ENCODE measurements at regions not wholly inside any gene's neighbourhood (a gene's known extent, or its start where the extent isn't known, plus 50 kb on each side); places are given as distances from the start of the nearest gene placed in this dataset.

DNA sequence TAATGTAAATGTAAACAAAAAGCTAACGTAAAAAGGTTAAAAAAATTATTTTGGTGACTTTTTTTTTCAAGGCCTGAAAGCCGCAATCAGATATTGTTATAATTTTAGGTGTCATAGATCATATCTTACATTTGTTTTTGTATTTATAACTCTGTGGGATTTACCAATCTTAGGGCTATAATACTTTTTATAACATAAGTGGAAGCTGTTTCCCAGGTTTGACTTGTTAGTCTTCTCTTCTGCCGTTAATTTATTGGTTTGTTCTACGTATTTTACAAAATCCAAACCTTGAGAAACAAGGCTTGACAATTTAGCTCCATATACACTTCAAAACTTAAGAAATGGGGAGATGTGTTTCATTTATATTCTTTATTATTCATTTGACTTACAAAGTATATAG is 119.4 kb downstream of the EVX1 start:
- DNase-seq (ENCODE audit: low read depth, low spot score), result no peak
- H3K4me1 Mint-ChIP-seq, result no peaks in the 10 kb centered on the region
- peaks cover 16% of the 10 kb centered on the region for H3K27me3 Mint-ChIP-seq (ENCODE audit: low read depth)
- TF ChIP-seq CTCF (conservative IDR thresholded peaks at IDR 0.05), result no peak
- H3K9me3 Mint-ChIP-seq, result no peaks in the 10 kb centered on the region
- H3K4me3 Mint-ChIP-seq, result no peak overlapping the region
- no peak overlapping the region for H3K27ac Mint-ChIP-seq (ENCODE audit: unreplicated experiment)
- H3K36me3 Mint-ChIP-seq (ENCODE audit: low read depth), result no peaks in the 10 kb centered on the region

GRCh38 chr7:27364344-27364758 is 121.7 kb downstream of the EVX1 start:
- TF ChIP-seq CTCF (conservative IDR thresholded peaks at IDR 0.05), result no peak
- no peaks in the 10 kb centered on the region for H3K9me3 Mint-ChIP-seq
- no peaks in the 10 kb centered on the region for H3K4me1 Mint-ChIP-seq
- no peaks in the 10 kb centered on the region for H3K27me3 Mint-ChIP-seq (ENCODE audit: low read depth)
- no peaks in the 10 kb centered on the region for H3K36me3 Mint-ChIP-seq (ENCODE audit: low read depth)
- H3K4me3 Mint-ChIP-seq, result no peak overlapping the region
- DNase-seq (ENCODE audit: low read depth, low spot score), result no peak
- no peak overlapping the region for H3K27ac Mint-ChIP-seq (ENCODE audit: unreplicated experiment)

DNA sequence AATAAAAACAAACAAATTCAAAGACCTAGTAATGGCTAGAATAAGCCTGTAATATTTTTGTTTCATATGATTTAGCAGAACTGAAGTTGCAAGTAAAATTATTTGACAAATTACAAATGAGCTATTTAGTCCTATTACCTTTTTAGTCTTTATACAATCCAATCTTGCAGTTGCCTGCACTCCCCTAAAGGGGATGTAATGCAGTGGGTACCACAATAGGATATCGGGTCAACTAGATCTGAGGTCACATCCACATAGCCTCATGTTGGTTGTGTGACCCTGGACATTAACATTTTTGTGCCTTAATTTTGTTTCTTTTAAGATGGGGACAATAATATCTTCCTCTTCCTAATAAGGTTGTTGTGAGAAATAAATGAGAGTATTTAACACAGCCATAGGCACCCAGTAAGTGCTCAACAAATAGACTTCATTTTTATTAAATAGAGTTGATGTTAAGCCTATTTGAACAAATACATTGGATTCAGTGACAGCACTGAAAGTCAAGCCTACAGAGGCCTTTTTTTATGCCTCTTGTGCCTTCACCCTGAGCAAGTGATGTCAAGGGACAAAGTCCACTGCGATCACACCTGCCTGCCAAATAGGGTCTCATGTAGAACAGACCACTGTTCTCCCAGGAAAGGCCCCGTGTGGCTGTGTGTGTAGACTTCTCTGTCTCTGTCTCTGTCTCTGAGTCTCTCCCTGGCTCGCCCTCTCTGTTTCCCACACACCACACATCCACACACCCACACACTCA is 124.8 kb downstream of the EVX1 start:
- H3K4me1 Mint-ChIP-seq, result no peaks in the 10 kb centered on the region
- H3K9me3 Mint-ChIP-seq, result no peaks in the 10 kb centered on the region
- no peaks in the 10 kb centered on the region for H3K27me3 Mint-ChIP-seq (ENCODE audit: low read depth)
- no peak for TF ChIP-seq CTCF (conservative IDR thresholded peaks at IDR 0.05)
- H3K27ac Mint-ChIP-seq (ENCODE audit: unreplicated experiment), result no peak overlapping the region
- no peak overlapping the region for H3K4me3 Mint-ChIP-seq
- no peaks in the 10 kb centered on the region for H3K36me3 Mint-ChIP-seq (ENCODE audit: low read depth)
- no peak for DNase-seq (ENCODE audit: low read depth, low spot score)

DNA sequence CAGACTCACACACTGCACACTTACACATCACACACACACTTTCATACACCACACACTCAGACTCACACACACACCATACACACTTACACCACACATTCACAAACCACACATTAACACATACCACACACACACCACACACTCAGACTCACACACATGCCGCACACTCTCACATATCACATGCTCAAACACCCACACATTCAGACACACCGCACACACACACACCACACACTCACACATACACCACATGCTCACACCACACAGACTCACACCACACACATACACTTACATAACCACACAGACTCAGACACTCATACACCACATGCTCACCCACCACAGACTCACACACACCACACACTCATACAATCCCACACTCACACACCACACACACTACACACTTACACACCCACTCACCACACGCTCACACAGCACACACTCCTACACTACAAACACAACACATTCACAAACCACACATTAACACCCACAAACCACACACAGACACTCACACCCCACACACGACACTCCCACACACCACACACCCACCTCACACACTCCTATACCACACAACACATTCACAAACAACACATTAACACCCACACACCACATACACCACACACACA is 125.4 kb downstream of the EVX1 start:
- Mint-ChIP-seq H3K9me3 (no peaks in the 10 kb centered on the region), H3K4me3 (no peak overlapping the region), H3K4me1 (no peaks in the 10 kb centered on the region), H3K27ac (ENCODE audit: unreplicated experiment) (no peak overlapping the region), H3K36me3 (ENCODE audit: low read depth) (no peaks in the 10 kb centered on the region), H3K27me3 (ENCODE audit: low read depth) (no peaks in the 10 kb centered on the region)
- TF ChIP-seq CTCF (conservative IDR thresholded peaks at IDR 0.05), result no peak
- DNase-seq (ENCODE audit: low read depth, low spot score), result no peak

GRCh38 chr7:27374958-27375841 is 132.6 kb downstream of the EVX1 start:
- Mint-ChIP-seq H3K4me1 (peaks cover 5% of the 10 kb centered on the region), H3K27ac (ENCODE audit: unreplicated experiment) (no peak overlapping the region)
- DNase-seq (ENCODE audit: low read depth, low spot score), result no peak

More at GRCh38 chr7:27374958-27375841, 132.6 kb downstream of the EVX1 start:
- Mint-ChIP-seq H3K27me3 (ENCODE audit: low read depth) (peaks cover 5% of the 10 kb centered on the region), H3K4me3 (no peak overlapping the region), H3K36me3 (ENCODE audit: low read depth) (no peaks in the 10 kb centered on the region), H3K9me3 (no peaks in the 10 kb centered on the region)
- no peak for TF ChIP-seq CTCF (conservative IDR thresholded peaks at IDR 0.05)

All from neural crest cell (in vitro differentiated cells).